MM.1S (cell line): ENCODE measurements at regions not wholly inside any gene's neighbourhood (a gene's known extent, or its start where the extent isn't known, plus 50 kb on each side); places are given as distances from the start of the nearest gene placed in this dataset.

ENCODE experiments used
- EZH2 ChIP-seq: fragments of 300-600 bp; sonication (generic); optimal IDR thresholded peaks from 2 replicates; pipeline ENCODE3; 2017; ENCODE audit warnings: low read depth, mild to moderate bottlenecking, antibody characterized with exemption, low read length, mixed read lengths
- EZH2phosphoT487 ChIP-seq: fragments of 300-600 bp; sonication (generic); IDR thresholded peaks from 2 replicates; pipeline ENCODE4 v1.6.1; 2018; ENCODE audit warnings: antibody characterized with exemption, low read length
- TF ChIP-seq, protein P1 (sequence below): fragments of 300-600 bp; sonication (generic); IDR thresholded peaks from 2 replicates; pipeline ENCODE4 v1.5.1; 2016; ENCODE audit warnings: antibody characterized with exemption, low read length, mixed read lengths

DNA sequence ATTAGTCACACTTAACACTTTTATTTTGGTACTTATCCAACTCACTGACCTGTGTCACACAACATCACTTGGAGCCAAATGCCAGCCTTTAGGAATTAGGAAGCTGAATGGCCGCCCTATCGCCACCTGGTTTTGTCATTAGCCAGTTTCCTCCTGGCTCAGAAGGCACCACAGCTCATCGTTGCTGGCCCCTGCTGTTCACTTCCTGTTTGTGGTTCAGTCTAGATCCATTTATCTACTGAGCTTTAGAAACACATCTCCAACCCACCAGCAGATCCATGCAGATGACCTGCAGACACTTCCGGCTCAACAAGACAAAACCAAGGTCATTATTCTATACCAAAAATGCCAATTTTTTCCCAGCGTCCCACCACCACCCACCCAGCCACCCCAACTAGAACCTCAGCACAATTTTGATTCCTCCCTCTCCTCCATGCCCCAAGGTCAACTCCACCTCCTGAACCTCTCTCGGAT lies 193.5 kb upstream of the NEBL start:
- TF ChIP-seq, protein P1, sequence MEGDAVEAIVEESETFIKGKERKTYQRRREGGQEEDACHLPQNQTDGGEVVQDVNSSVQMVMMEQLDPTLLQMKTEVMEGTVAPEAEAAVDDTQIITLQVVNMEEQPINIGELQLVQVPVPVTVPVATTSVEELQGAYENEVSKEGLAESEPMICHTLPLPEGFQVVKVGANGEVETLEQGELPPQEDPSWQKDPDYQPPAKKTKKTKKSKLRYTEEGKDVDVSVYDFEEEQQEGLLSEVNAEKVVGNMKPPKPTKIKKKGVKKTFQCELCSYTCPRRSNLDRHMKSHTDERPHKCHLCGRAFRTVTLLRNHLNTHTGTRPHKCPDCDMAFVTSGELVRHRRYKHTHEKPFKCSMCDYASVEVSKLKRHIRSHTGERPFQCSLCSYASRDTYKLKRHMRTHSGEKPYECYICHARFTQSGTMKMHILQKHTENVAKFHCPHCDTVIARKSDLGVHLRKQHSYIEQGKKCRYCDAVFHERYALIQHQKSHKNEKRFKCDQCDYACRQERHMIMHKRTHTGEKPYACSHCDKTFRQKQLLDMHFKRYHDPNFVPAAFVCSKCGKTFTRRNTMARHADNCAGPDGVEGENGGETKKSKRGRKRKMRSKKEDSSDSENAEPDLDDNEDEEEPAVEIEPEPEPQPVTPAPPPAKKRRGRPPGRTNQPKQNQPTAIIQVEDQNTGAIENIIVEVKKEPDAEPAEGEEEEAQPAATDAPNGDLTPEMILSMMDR: no peak
- TF ChIP-seq EZH2 (no peak), EZH2phosphoT487 (no peak)
